ENCODE measurements at regions not wholly inside any gene's neighbourhood (a gene's known extent, or its start where the extent isn't known, plus 50 kb on each side); places are given as distances from the start of the nearest gene placed in this dataset.
A peak's percentile ranks its signal among the peaks of the same experiment; 100 is the strongest.
"Not testable (repeated sequence)": the region's sequence is repeated elsewhere in the genome, so short reads cannot be mapped to it uniquely, and the experiment has no call there.

GRCh38 chr10:28087661-28088351, 88.9 kb upstream of the ODAD2 start:
- no peak for TF ChIP-seq CTCF (IDR thresholded peaks at IDR 0.05)
- no peak for TF ChIP-seq POLR2A (IDR thresholded peaks at IDR 0.05)
- intact Hi-C loops (cut with DNase I) = no loop called here
- peaks cover 0 to 3% (median 0%) of the 10 kb centered on the region in 12 donors for H3K9me3 ChIP-seq
- H3K4me3 ChIP-seq = no peak overlapping the region
- peaks cover 0 to 7% (median 0%) of the 10 kb centered on the region in 9 donors for H3K36me3 ChIP-seq
- H3K27me3 ChIP-seq = no peaks in the 10 kb centered on the region
- 81 to 87% (median 85%) methylated on average over 2 of the region's 2 CpGs for WGBS, 4 donors
- no peaks in the 10 kb centered on the region for H3K4me1 ChIP-seq
- H3K27ac ChIP-seq = no peak overlapping the region
- DNase-seq = no peak
- ATAC-seq = no peak

DNA sequence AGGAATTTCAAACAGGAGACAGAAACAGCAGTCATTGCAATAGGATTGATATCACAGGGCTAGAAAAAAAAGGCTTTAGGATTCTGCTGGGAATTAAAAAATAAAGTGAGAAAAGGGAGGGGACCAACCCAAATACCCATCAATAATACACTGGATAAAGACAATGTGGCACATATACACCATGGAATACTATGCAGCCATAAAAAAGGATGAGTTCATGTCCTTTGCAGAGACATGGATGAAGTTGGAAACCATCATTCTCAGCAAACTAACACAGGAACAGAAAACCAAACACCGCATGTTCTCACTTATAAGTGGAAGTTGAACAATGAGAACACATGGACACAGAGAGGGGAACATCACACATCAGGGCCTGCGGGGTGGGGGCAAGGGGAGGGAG, 86.9 kb upstream of the ODAD2 start:
- 82 to 94% (median 89%) methylated on average over 2 of the region's 2 CpGs for WGBS, 4 donors
- H3K4me3 ChIP-seq; H3K27ac ChIP-seq; H3K9me3 ChIP-seq; DNase-seq; H3K36me3 ChIP-seq; ATAC-seq; H3K4me1 ChIP-seq; intact Hi-C loops (cut with DNase I); H3K27me3 ChIP-seq: not testable (repeated sequence)

- no peak overlapping the region for H3K4me3 ChIP-seq
- DNase-seq = no peak
- H3K9me3 ChIP-seq = peaks cover 0 to 3% (median 0%) of the 10 kb centered on the region in 12 donors
- no peaks in the 10 kb centered on the region for H3K27me3 ChIP-seq
- TF ChIP-seq CTCF (IDR thresholded peaks at IDR 0.05) (no peak), POLR2A (IDR thresholded peaks at IDR 0.05) (no peak)
- ATAC-seq = no peak
- intact Hi-C loops (cut with DNase I) = no loop called here
- WGBS, 4 donors = 86 to 90% (median 87%) methylated on average over 2 of the region's 2 CpGs
- no peaks in the 10 kb centered on the region for H3K4me1 ChIP-seq
- no peak overlapping the region for H3K27ac ChIP-seq
- peaks cover 0 to 5% (median 0%) of the 10 kb centered on the region in 9 donors for H3K36me3 ChIP-seq
Observed at GRCh38 chr10:28082885-28083284, 84.0 kb upstream of the ODAD2 start.

- Histone ChIP-seq H3K9me3 (peaks cover 0 to 3% (median 0%) of the 10 kb centered on the region in 12 donors), H3K27ac (no peak overlapping the region), H3K27me3 (no peaks in the 10 kb centered on the region), H3K4me1 (no peaks in the 10 kb centered on the region), H3K36me3 (no peaks in the 10 kb centered on the region), H3K4me3 (no peak overlapping the region)
- ATAC-seq (no peak), DNase-seq (no peak)
- TF ChIP-seq POLR2A (IDR thresholded peaks at IDR 0.05) (no peak), CTCF (IDR thresholded peaks at IDR 0.05) (no peak)
- intact Hi-C loops (cut with DNase I) = no loop called here
Observed at GRCh38 chr10:28082316-28082715, 83.4 kb upstream of the ODAD2 start.

GRCh38 chr10:28077889-28078288, 79.0 kb upstream of the ODAD2 start:
- ATAC-seq (no peak), DNase-seq (no peak)
- H3K4me1 ChIP-seq = no peaks in the 10 kb centered on the region
- TF ChIP-seq POLR2A (IDR thresholded peaks at IDR 0.05) (no peak), CTCF (IDR thresholded peaks at IDR 0.05) (no peak)
- intact Hi-C loops (cut with DNase I) = no loop called here
- no peaks in the 10 kb centered on the region for H3K27me3 ChIP-seq
- WGBS, 4 donors = 76 to 89% (median 85%) methylated on average over 4 of the region's 4 CpGs
- H3K4me3 ChIP-seq = no peak overlapping the region
- H3K9me3 ChIP-seq = peaks cover 0 to 7% (median 0%) of the 10 kb centered on the region in 12 donors
- H3K27ac ChIP-seq = peak overlapping the region in 1 of 12 donors; percentile 37
- no peaks in the 10 kb centered on the region for H3K36me3 ChIP-seq

Measured in heart left ventricle (tissue), 16 donors.